Lower lobe of right lung (tissue), 2 donors: ENCODE measurements at regions not wholly inside any gene's neighbourhood (a gene's known extent, or its start where the extent isn't known, plus 50 kb on each side); places are given as distances from the start of the nearest gene placed in this dataset.

Experiments
- ATAC-seq, 2 donors: fragments of 200-7000 bp; cut with Tn5 transposase; one replicate each; pipeline ENCODE4 v1.9.1; 2020 to 2022; ENCODE audit warnings: mild to moderate bottlenecking in 2 of 2, moderate library complexity in 2 of 2
- DNase-seq: peaks from one replicate; pipeline ENCODE4 v3.0.0-alpha.2; 2020
- H3K27ac ChIP-seq: fragments of 200-600 bp; one replicate; pipeline ENCODE4 v1.8.0; 2022
- H3K27me3 ChIP-seq: fragments of 200-600 bp; one replicate; pipeline ENCODE4 v1.8.0; 2022; ENCODE audit warnings: low read depth
- H3K36me3 ChIP-seq: fragments of 200-600 bp; one replicate; pipeline ENCODE4 v1.8.0; 2022; ENCODE audit warnings: mild to moderate bottlenecking
- H3K4me1 ChIP-seq: fragments of 200-600 bp; one replicate; pipeline ENCODE4 v1.8.0; 2022
- H3K4me3 ChIP-seq: fragments of 200-600 bp; one replicate; pipeline ENCODE4 v1.8.0; 2022; ENCODE audit warnings: mild to moderate bottlenecking
- H3K9me3 ChIP-seq: fragments of 200-600 bp; one replicate; pipeline ENCODE4 v1.8.0; 2022
- intact Hi-C: fragments of 100-400 bp; cut with DNase I; formaldehyde crosslinking; loops from one replicate; pipeline ENCODE4 v1.11.0; 2022
- TF ChIP-seq, protein P1 (sequence below): fragments of 200-600 bp; IDR thresholded peaks from one replicate; pipeline ENCODE4 v1.8.0; 2022; ENCODE audit warnings: antibody characterized with exemption, mild to moderate bottlenecking
- donor health status: DM: no; HTN: yes; CAD: no; lungs with severe emphysema.

DNA sequence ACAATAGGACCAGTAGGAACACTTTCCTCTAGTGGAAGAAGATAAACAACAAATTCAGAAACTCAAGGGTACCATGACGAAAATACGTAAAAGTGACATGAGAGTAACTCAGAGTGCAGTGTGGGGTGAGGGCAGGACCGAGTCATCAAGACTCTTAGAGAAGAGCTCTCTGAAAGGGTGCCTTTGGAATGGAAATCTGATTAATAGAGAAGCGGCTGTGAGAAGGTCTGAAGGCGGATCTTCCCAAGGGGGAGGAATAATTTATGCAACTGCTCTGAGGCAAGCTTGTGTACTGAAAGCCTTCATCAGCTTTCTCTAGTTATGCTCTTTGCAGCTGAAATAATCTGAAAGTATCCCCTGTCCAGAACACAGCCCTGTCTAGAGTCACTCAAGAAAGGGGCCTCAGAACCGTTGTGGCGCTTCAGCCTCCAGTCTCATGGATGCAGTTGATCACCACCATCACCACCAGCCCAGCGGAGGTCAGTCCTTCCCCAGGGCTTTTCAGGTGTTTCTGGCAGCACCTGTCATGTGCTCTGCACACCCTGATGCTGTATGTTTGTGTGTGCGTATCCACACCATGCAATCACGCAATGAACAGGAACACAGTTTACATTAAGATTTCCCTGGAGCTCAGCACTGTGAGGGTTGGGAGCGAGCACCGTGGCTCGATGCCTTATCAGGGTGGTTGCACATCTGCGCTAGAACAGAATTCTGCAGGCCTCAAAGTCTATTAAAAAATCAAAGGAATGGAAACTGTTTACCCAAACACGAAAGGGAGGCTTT is 396.5 kb downstream of the SMOC2 start:
- H3K4me1 ChIP-seq, result no peaks in the 10 kb centered on the region
- H3K27me3 ChIP-seq, result peaks cover 17% of the 10 kb centered on the region
- H3K27ac ChIP-seq, result no peak overlapping the region
- H3K36me3 ChIP-seq, result no peaks in the 10 kb centered on the region
- H3K9me3 ChIP-seq, result no peaks in the 10 kb centered on the region
- ATAC-seq (no peak), DNase-seq (no peak)
- TF ChIP-seq, protein P1, sequence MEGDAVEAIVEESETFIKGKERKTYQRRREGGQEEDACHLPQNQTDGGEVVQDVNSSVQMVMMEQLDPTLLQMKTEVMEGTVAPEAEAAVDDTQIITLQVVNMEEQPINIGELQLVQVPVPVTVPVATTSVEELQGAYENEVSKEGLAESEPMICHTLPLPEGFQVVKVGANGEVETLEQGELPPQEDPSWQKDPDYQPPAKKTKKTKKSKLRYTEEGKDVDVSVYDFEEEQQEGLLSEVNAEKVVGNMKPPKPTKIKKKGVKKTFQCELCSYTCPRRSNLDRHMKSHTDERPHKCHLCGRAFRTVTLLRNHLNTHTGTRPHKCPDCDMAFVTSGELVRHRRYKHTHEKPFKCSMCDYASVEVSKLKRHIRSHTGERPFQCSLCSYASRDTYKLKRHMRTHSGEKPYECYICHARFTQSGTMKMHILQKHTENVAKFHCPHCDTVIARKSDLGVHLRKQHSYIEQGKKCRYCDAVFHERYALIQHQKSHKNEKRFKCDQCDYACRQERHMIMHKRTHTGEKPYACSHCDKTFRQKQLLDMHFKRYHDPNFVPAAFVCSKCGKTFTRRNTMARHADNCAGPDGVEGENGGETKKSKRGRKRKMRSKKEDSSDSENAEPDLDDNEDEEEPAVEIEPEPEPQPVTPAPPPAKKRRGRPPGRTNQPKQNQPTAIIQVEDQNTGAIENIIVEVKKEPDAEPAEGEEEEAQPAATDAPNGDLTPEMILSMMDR, result no peak
- intact Hi-C loops, result no loop called here
- H3K4me3 ChIP-seq, result no peak overlapping the region

DNA sequence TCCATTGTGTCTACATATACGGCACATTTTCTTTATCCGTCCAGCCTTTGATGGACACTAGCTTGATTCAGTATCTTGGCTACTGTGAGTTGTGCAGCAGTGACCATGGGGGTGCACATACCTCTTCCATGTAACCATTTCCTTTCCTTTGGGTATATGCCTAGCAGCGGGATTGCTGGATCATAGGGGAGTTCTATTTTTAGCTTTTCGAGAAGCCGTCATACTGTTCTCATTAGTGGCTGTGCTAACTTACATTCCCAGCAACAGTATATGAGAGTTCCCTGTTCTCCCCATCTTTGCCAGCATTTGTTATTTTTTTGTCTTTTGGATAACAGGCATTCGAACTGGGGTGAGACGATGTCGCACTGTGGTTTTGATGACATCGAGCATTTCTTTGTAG is 395.0 kb downstream of the SMOC2 start:
- no peaks in the 10 kb centered on the region for H3K36me3 ChIP-seq
- no peaks in the 10 kb centered on the region for H3K9me3 ChIP-seq
- peaks cover 17% of the 10 kb centered on the region for H3K27me3 ChIP-seq
- H3K4me1 ChIP-seq, result no peaks in the 10 kb centered on the region
- H3K27ac ChIP-seq, result no peak overlapping the region
- no peak for DNase-seq
- TF ChIP-seq, protein P1, result no peak
- H3K4me3 ChIP-seq, result no peak overlapping the region
- no peak for ATAC-seq
- intact Hi-C loops, result no loop called here

DNA sequence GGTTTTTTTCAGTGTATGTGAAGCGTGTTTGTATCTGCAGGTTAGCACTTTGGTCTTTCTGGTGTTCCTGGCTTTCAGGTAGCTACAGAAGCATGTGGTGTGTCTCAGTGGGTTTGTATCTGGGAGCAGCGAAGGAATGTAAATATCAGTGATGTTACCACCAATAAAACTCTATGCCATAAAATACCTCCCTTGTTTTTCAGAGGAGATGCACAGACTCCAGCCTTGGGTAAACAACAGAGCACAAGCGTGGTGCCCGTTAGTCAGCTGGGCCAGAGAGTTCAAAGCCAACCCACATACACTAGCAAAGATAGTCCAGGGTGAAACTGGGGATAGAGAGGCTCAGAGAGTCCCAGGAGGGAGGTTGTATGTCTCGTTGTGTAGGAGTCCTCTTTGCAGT is 393.8 kb downstream of the SMOC2 start:
- Histone ChIP-seq H3K36me3 (no peaks in the 10 kb centered on the region), H3K4me1 (no peaks in the 10 kb centered on the region), H3K4me3 (no peak overlapping the region), H3K9me3 (no peaks in the 10 kb centered on the region), H3K27me3 (peaks cover 17% of the 10 kb centered on the region), H3K27ac (no peak overlapping the region)
- DNase-seq, result no peak
- TF ChIP-seq, protein P1, result no peak
- intact Hi-C loops, result no loop called here
- ATAC-seq, result no peak

DNA sequence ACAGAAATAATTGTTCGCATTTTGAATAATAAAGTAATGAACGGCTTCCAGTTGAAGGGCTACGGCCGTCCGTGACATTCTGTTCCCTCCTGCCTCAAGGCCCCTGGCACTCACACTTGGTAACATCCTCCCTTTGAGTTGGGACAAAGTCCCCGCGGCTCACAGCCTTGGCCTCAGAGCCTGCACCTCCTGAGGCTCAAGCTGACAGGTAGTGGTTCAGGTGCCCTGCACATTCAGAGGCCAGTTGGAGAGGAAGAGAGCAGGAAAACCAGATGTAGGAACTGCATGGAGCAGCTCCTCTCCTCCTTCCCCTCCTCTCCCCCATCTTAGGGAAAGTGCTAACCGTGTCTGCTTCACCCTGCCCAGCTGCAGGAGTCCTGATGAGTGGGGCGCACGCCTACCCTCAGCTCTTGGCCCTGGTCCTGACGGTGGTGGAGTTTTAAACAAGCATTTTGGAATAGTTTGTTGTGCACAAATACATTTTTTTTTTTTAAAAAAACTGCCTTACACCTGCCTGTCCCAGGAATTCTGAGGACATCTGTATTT is 393.1 kb downstream of the SMOC2 start:
- no peak overlapping the region for H3K4me3 ChIP-seq
- DNase-seq, result no peak
- no peak overlapping the region for H3K27ac ChIP-seq
- TF ChIP-seq, protein P1, result no peak
- no peak for ATAC-seq
- H3K36me3 ChIP-seq, result no peaks in the 10 kb centered on the region
- H3K27me3 ChIP-seq, result peaks cover 17% of the 10 kb centered on the region
- H3K9me3 ChIP-seq, result no peaks in the 10 kb centered on the region
- intact Hi-C loops, result no loop called here
- no peaks in the 10 kb centered on the region for H3K4me1 ChIP-seq

DNA sequence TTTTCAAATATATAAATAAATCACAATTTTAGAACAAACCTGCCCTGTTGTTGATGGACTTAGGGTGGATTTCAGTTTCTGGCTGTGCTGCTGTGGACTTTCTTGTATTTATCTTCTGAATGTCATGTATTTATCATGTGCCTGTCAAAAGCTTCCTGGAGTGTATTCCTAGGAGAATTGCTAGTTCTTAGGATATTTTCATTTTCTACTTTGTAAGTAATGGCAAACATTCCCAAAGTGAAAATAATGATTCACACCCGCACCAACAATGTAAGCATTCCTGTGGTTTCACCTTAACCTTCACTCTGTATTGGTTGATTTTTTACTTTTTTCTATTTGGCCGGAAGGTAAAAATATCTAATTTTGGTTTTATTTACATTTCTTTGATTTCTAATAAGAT is 387.8 kb downstream of the SMOC2 start:
- H3K27ac ChIP-seq, result no peak overlapping the region

More for the DNA sequence above, 387.8 kb downstream of the SMOC2 start:
- no peaks in the 10 kb centered on the region for H3K4me1 ChIP-seq
- intact Hi-C loops, result no loop called here
- no peaks in the 10 kb centered on the region for H3K27me3 ChIP-seq
- H3K4me3 ChIP-seq, result no peak overlapping the region
- H3K36me3 ChIP-seq, result no peaks in the 10 kb centered on the region
- TF ChIP-seq, protein P1, result no peak
- no peaks in the 10 kb centered on the region for H3K9me3 ChIP-seq
- DNase-seq (no peak), ATAC-seq (no peak)
